ENCODE measurements at regions not wholly inside any gene's neighbourhood (a gene's known extent, or its start where the extent isn't known, plus 50 kb on each side); places are given as distances from the start of the nearest gene placed in this dataset.

DNA sequence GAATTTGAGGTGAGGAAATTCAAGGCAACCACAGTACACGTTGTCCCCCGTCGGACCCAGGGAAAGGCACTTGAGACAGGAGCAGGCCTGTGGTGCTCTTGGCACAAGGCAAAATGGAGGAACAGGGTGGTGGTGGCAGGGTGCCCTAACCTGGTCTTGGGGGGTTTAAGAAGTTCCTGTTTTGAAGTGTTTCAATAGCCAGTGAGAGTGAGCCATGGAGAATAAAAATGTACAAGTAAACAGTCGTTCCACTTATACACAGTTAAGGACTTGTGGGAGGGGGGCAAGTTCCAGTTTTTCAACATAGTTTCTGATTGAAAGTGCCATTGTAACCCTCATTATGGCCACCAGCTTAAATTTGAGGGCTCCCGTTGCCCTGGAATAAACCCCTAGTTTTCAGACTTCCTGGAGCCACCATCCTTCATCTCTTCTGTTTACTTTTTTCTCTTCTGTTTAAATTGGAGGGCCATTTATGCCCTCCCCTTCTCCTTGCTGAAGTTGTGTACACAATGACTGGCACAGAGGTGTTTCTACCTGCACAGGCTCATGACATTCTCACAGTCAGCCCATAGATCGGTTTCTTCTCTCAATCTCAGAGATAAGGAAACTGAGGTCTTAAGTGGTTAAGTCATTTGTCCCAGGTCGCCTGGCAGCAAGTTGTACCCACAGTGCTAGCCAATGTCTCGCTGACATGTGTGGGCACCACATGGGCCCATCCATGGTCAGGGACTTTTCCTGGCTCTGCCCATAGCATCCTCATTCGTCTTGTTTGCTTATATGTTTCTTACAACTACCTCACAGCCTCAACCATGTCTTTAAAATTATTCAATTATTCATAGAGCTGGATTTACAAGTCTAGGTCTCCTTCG is 66.0 kb upstream of the ST3GAL5 start:
- Histone ChIP-seq H3K4me3 (no peak overlapping the region), H3K27me3 (no peaks in the 10 kb centered on the region), H3K36me3 (replicated peaks in 1 of 2) (no peaks in the 10 kb centered on the region), H3K9me3 (replicated peaks in 1 of 3) (no peaks in the 10 kb centered on the region), H3K4me1 (replicated peaks in 1 of 2) (peaks cover 0 to 4% of the 10 kb centered on the region in 2 donors), H3K27ac (no peak overlapping the region)
- intact Hi-C loops (cut with DNase I) = no loop called here
- WGBS, 4 donors = 89 to 94% (median 92%) methylated on average over 10 of the region's 10 CpGs
- no peak for DNase-seq
- no peak for TF ChIP-seq CTCF (IDR thresholded peaks at IDR 0.05)
- no peak for TF ChIP-seq POLR2A (IDR thresholded peaks at IDR 0.05)

- no peaks in the 10 kb centered on the region for H3K9me3 ChIP-seq (replicated peaks in 1 of 3)
- intact Hi-C loops (cut with DNase I) = no loop called here
- DNase-seq = no peak
- no peaks in the 10 kb centered on the region for H3K27me3 ChIP-seq
- TF ChIP-seq POLR2A (IDR thresholded peaks at IDR 0.05) = no peak
- TF ChIP-seq CTCF (IDR thresholded peaks at IDR 0.05) = no peak
- 87 to 94% (median 88%) methylated on average over 4 of the region's 4 CpGs for WGBS, 4 donors
- H3K36me3 ChIP-seq (replicated peaks in 1 of 2) = no peaks in the 10 kb centered on the region
- peaks cover 4 to 5% of the 10 kb centered on the region in 2 donors for H3K4me1 ChIP-seq (replicated peaks in 1 of 2)
- no peak overlapping the region for H3K27ac ChIP-seq
- H3K4me3 ChIP-seq = no peak overlapping the region
Observed at GRCh38 chr2:85954192-85954589, 65.4 kb upstream of the ST3GAL5 start.

DNA sequence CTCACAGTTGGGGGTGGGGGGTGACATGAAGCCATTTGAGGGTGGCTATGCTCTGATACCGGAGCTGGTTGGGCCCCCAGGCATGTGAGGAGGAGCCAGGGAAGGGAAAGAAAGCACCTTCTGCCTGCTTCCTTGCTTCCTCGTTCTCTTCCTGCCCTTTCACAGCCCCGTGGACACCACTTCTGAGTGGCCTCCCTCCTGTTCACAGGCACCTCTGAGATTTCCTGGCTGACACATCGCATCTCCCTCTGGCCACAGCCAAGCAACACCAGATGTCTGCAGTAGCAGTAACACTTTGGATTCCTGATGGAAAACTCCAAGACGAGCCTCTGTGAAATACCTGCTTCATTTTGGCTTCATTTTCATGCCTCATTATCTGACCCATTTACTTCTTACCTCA is 64.7 kb upstream of the ST3GAL5 start:
- DNase-seq = no peak
- TF ChIP-seq CTCF (IDR thresholded peaks at IDR 0.05) (no peak), POLR2A (IDR thresholded peaks at IDR 0.05) (no peak)
- Histone ChIP-seq H3K36me3 (replicated peaks in 1 of 2) (no peaks in the 10 kb centered on the region), H3K27me3 (no peaks in the 10 kb centered on the region), H3K27ac (no peak overlapping the region), H3K9me3 (replicated peaks in 1 of 3) (no peaks in the 10 kb centered on the region), H3K4me3 (no peak overlapping the region), H3K4me1 (replicated peaks in 1 of 2) (peaks cover 4 to 8% of the 10 kb centered on the region in 2 donors)
- 77 to 81% (median 79%) methylated on average over 5 of the region's 5 CpGs for WGBS, 4 donors
- intact Hi-C loops (cut with DNase I) = no loop called here

DNA sequence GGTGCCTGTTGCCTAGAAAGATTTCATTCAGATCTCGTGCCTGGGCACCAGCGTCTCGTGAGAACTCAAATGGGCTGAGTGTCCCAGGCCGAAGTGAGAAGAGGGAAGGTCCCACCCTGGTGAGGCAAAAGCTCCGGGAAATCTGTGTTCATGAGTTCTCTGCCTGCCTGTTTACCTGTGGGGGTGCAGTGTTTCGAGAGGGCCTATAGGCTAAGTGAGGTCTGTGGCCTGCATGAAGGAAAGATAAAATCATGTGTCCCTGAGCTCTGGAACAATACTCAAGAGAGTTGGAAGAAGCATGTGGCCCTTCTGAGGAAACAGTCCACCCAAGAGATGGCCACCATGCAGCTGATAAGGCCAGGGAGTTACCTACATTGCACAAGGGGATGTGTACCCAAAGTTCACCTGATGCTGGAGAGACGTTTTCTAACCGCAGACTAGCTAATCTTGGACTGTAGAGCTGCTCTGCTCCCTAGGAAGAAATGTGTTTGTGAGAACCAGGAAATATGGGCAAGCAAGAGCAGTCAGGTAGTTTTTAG is 63.5 kb upstream of the ST3GAL5 start:
- H3K9me3 ChIP-seq (replicated peaks in 1 of 3) = no peaks in the 10 kb centered on the region
- WGBS, 4 donors = 93 to 97% (median 94%) methylated on average over 8 of the region's 8 CpGs
- no peak overlapping the region for H3K27ac ChIP-seq
- H3K36me3 ChIP-seq (replicated peaks in 1 of 2) = no peaks in the 10 kb centered on the region
- intact Hi-C loops (cut with DNase I) = no loop called here
- peaks cover 4 to 8% of the 10 kb centered on the region in 2 donors for H3K4me1 ChIP-seq (replicated peaks in 1 of 2)
- TF ChIP-seq CTCF (IDR thresholded peaks at IDR 0.05) = no peak
- TF ChIP-seq POLR2A (IDR thresholded peaks at IDR 0.05) = no peak
- DNase-seq = no peak
- no peaks in the 10 kb centered on the region for H3K27me3 ChIP-seq
- no peak overlapping the region for H3K4me3 ChIP-seq
